ENCODE measurements at regions not wholly inside any gene's neighbourhood (a gene's known extent, or its start where the extent isn't known, plus 50 kb on each side); places are given as distances from the start of the nearest gene placed in this dataset.
"Not testable (repeated sequence)": the region's sequence is repeated elsewhere in the genome, so short reads cannot be mapped to it uniquely, and the experiment has no call there.

GRCh38 chr10:109650228-109650627, 273.1 kb downstream of the XPNPEP1 start:
- no peaks in the 10 kb centered on the region for H3K36me3 Mint-ChIP-seq
- peaks cover 4% of the 10 kb centered on the region for H3K9me3 Mint-ChIP-seq
- H3K27ac Mint-ChIP-seq, result no peak overlapping the region

GRCh38 chr10:109647627-109648026, 275.7 kb downstream of the XPNPEP1 start:
- H3K36me3 Mint-ChIP-seq, result no peaks in the 10 kb centered on the region
- DNase-seq (ENCODE audit: extremely low spot score, unreplicated experiment), result no peak
- no peaks in the 10 kb centered on the region for H3K4me1 Mint-ChIP-seq (ENCODE audit: unreplicated experiment)
- H3K27me3 Mint-ChIP-seq, result no peaks in the 10 kb centered on the region
- H3K27ac Mint-ChIP-seq, result no peak overlapping the region
- no peak for TF ChIP-seq CTCF (conservative IDR thresholded peaks at IDR 0.05)
- no peaks in the 10 kb centered on the region for H3K9me3 Mint-ChIP-seq
- no peak overlapping the region for H3K4me3 Mint-ChIP-seq

More at GRCh38 chr10:109650228-109650627, 273.1 kb downstream of the XPNPEP1 start:
- H3K4me1 Mint-ChIP-seq (ENCODE audit: unreplicated experiment), result no peaks in the 10 kb centered on the region
- H3K27me3 Mint-ChIP-seq, result no peaks in the 10 kb centered on the region
- H3K4me3 Mint-ChIP-seq, result no peak overlapping the region
- TF ChIP-seq CTCF (conservative IDR thresholded peaks at IDR 0.05), result no peak
- no peak for DNase-seq (ENCODE audit: extremely low spot score, unreplicated experiment)

- Mint-ChIP-seq H3K9me3 (no peaks in the 10 kb centered on the region), H3K4me1 (ENCODE audit: unreplicated experiment) (no peaks in the 10 kb centered on the region), H3K4me3 (no peak overlapping the region), H3K36me3 (no peaks in the 10 kb centered on the region), H3K27me3 (no peaks in the 10 kb centered on the region), H3K27ac (no peak overlapping the region)
- no peak for DNase-seq (ENCODE audit: extremely low spot score, unreplicated experiment)
- no peak for TF ChIP-seq CTCF (conservative IDR thresholded peaks at IDR 0.05)
These were observed 289.5 kb downstream of the XPNPEP1 start for GRCh38 chr10:109633846-109634245.

- not testable (repeated sequence) for H3K4me3 Mint-ChIP-seq, H3K27ac Mint-ChIP-seq
These were observed 290.3 kb downstream of the XPNPEP1 start for GRCh38 chr10:109633017-109633416.

GRCh38 chr10:109624939-109625338, 298.4 kb downstream of the XPNPEP1 start:
- Mint-ChIP-seq H3K27ac (no peak overlapping the region), H3K9me3 (peaks cover 17% of the 10 kb centered on the region), H3K36me3 (no peaks in the 10 kb centered on the region), H3K4me1 (ENCODE audit: unreplicated experiment) (no peaks in the 10 kb centered on the region), H3K27me3 (no peaks in the 10 kb centered on the region), H3K4me3 (no peak overlapping the region)
- TF ChIP-seq CTCF (conservative IDR thresholded peaks at IDR 0.05), result no peak
- DNase-seq (ENCODE audit: extremely low spot score, unreplicated experiment), result no peak

More at GRCh38 chr10:109633017-109633416, 290.3 kb downstream of the XPNPEP1 start:
- DNase-seq (ENCODE audit: extremely low spot score, unreplicated experiment); H3K9me3 Mint-ChIP-seq; H3K36me3 Mint-ChIP-seq; H3K4me1 Mint-ChIP-seq (ENCODE audit: unreplicated experiment); H3K27me3 Mint-ChIP-seq: not testable (repeated sequence)

- Mint-ChIP-seq H3K27me3 (no peaks in the 10 kb centered on the region), H3K4me3 (no peak overlapping the region), H3K4me1 (ENCODE audit: unreplicated experiment) (no peaks in the 10 kb centered on the region), H3K9me3 (peaks cover 14% of the 10 kb centered on the region), H3K27ac (no peak overlapping the region), H3K36me3 (no peaks in the 10 kb centered on the region)
- no peak for DNase-seq (ENCODE audit: extremely low spot score, unreplicated experiment)
- TF ChIP-seq CTCF (conservative IDR thresholded peaks at IDR 0.05), result no peak
These were observed 300.7 kb downstream of the XPNPEP1 start for GRCh38 chr10:109622566-109622965.

All from type B pancreatic cell (in vitro differentiated cells).